HG02571 (cell line): ENCODE measurements at regions not wholly inside any gene's neighbourhood (a gene's known extent, or its start where the extent isn't known, plus 50 kb on each side); places are given as distances from the start of the nearest gene placed in this dataset.

Experiments used
- ATAC-seq: cut with Tn5 transposase; IDR thresholded peaks from one replicate; pipeline ENCODE4 v1.9.1; 2021; ENCODE audit warnings: mild to moderate bottlenecking, moderate library complexity; ENCODE audit not compliant: unreplicated experiment

DNA sequence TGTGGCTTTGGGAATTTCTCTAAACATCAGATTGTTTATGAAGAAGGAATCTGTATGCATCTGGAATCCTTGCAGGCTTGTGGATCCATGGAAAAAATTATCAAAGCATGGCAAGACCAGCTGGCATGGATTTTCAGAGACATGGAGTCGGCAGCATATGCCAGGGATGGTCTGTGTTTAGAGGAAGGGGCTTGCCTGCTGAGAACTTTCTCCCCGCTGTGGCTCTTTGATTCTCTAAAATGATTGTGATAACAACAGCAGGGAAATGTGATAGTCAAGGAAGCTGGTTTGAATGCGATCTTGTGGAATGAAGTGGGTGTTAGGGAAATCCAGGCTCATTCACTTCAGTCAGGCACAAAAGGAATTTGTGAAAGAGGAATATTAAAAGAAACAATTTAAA lies 245.7 kb upstream of the THRB start:
- ATAC-seq, result no peak

DNA sequence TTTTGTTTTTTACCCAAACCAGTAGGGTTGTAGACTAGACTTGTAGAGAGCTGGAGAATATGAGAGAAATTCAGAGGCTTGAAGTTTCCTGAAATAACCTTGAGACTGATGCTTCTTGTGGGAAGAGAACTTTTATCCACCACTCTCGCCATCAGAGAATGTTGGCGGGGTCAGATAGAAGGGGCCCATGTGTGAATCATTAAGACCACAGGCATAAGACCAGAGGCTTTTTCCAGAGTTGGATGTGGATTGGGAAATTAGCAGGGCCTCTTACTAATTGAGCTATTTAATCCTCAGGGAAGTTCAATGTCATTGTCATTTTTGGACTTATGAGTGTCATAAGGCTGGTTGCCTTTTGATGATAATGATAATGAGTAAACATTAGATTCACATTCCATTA lies 246.9 kb upstream of the THRB start:
- ATAC-seq, result no peak

DNA sequence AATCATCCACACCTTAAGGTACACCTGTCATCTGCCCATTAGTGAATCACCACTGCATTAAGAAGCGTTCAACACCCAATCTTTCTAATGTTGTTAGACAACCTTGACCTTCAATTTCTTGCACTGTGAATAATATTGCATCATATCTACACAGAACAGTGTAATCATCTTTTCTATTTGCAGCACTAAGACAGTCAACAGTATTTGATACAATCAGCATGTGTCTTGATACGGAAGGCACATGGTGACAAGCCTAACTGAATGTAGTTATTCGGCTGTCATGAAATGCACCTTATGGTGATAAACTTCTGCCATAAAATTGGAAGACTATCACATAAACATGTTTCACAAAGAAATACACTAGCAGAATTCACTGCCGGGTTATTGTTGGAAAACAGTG lies 253.9 kb upstream of the THRB start:
- no peak for ATAC-seq

DNA sequence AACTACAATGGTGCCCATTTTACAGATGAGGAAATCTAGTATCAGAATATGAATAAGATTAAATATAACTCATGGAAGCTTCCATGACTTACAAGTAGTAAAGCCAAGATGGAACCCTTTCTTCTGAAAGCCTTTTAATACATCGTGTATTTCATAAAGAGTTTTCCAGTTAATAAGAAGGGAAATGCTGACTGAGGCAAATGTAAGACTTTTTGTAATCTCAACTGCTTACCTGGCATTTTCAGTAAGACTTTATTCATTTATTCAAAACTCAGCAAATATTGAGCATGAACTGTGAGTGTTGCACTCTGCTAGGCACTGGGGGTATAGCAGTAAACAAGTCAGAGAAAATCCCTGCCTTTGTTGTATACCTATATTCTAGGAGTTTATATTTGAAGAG lies 256.4 kb upstream of the THRB start:
- no peak for ATAC-seq

DNA sequence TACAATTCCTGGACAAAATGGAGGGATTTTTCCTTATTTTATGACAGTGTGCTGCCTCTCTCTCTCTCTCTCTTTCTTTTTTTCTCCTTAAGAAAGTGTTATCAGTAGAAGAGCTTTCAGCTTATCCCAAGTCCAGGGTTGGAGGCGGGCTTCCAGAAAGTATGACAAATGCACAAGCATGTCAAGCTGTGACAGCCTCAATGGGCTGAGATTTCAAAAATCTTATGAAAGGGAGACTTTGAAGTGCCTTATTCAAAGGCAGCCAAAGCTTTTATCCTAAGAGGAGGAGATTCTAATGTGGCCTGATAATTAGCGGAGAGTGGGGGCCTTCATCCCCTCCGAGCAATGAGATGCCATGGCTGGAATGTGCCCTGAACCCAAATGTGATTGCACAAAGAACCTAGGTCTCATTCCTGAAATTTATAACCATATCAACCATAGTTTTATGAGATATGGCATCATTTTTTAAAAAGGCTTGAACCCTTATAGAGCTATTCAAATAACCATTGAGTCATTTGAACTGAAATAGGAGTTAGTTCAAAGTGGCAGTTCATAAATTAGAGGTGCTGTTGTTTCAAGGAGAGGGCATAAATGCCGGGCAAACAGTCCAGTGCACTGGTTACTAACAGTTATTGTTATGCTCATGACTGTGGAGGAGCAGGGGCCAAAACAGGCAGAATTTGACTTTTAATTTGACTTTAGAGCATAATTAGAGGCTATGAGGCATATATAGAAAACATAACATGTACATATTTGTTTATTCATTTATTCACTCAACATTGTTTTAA lies 261.6 kb upstream of the THRB start:
- ATAC-seq, result no peak

DNA sequence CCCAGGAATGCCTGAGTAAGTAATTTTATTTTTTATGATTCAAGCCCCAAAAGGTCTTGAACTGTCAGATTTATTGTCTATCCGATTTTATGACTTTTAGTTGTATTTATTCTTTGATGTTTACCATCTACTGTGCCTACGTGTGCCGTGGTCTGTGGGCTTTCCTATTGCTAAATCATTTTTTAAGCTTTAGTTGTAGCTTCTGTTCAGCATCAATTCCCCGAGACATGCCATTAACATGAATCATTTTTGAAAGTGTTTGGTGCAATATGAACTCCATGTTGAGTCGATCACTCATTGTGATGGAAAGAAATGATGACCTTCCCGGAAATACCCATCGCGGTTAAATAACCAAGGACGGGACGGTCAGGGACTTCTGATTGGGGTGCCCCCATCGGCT lies 268.7 kb upstream of the THRB start:
- no peak for ATAC-seq

DNA sequence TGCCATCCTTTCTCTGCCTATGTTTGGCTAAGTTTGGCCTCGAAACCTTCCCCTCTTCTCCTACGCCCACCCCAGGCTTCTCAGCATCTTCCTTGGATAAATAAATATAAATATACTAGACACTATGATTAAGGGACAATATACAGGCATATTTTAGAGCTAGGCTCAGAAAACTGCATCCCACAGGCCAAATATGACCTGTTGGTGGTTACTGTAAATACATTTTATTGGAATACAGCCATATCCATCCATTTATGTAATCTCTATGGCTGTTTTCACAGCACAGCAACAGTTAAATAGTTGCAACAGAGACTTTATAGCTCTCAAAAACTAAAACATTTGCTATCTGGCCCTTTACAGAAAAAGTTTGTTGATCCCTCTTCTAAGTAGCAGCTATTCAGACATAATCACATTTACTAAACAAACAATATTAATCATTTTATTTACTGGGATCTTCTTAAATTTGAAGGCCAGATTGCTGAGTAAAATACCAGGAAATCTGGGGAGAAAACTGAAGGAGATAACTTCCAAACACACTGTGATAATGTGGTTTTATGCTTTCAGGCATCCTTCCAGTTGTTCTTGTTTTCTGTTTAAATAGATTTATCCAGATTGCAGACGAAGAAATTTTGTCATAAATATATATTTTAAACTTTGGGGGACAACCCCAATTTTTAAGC lies 269.7 kb upstream of the THRB start:
- ATAC-seq, result no peak

DNA sequence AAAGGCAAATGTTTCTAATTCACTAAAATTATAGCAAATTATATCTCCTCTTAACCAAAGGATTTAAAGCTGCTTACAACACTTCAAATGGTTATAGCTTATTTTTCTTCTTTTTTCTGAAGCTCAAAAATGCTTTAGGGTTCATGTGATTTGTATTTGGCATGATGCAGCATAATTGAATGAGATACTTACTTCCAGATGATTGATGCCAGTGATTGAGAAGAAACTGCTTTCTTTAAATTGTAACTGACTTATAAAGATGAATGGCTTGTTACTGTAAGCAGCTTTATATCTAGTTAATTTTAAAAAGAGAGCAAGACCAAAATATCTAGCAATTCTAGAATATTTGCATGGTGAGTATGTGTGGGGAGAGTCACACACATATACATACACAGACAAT lies 270.7 kb upstream of the THRB start:
- ATAC-seq, result no peak

DNA sequence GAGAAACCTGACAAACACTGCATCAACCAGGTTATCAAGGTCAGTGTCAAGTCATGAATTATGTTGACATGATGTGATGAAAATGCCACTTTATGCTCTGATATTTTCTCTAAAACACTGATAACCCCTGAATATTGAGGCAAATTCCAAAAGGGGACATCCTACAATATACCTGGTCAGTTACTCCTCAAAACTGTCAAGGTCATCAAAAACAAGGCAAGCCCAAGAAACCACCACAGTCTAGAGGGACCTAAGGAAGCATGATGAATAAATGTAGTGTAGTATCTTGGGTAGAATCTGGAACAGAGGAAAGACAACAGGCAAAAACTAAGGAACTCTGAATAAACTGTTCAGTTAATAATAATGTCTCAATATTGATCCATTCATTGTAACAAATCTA lies 275.3 kb upstream of the THRB start:
- no peak for ATAC-seq

DNA sequence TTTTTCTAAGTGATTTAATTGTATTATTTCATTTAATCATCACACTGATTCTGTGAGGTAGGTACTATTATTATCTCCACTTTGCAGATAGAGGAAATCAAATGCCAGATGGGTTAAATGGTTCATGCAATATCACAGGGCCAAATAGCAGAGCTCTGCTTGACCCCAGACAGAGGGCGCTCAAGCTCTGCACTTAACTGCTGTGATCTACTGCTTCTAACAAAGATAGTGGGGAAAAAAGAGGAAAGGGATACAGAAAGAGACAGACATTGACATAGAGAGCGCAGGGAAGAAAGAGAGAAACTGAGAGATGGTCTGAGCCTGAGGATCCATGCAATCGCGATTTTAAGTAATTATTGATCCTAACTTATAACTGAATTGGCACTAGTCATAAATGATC lies 279.1 kb upstream of the THRB start:
- ATAC-seq, result no peak

DNA sequence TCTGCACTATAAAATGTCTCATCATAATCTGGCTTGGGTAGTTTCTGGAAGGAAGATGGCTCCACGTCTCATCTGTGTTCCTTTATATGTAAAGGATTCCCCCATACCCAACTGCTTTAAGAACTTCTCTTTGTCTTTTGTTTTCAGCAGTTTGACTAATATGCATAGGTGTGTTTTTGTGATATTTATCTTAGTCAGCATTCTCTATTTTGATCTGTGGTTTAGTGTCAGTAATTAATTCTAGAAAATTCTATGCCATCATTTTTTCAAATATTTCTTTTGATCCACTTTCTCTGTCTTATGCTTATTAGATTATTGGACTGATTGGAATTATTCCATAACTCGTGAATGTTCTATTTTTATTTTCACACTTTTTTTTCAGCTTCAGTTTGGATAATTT lies 286.3 kb upstream of the THRB start:
- no peak for ATAC-seq

DNA sequence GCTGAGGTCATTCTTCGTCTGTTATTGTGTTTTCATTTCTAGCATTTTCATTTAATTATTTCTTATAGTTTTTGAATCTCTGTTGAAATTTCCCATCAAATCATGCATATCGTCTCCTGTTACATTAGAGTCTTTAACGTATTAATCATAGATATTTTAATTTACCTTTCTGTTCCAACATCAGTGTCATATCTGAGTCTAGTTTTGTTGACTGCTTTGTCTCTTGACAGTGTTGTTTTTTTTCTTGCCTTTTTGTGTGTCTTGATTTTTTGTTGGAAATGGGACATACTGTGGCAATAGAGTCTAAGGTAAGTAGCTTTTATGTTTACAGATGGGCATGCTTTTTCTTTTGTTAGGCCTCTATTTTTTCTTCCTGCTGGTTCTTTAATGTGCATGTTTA lies 286.8 kb upstream of the THRB start:
- no peak for ATAC-seq

DNA sequence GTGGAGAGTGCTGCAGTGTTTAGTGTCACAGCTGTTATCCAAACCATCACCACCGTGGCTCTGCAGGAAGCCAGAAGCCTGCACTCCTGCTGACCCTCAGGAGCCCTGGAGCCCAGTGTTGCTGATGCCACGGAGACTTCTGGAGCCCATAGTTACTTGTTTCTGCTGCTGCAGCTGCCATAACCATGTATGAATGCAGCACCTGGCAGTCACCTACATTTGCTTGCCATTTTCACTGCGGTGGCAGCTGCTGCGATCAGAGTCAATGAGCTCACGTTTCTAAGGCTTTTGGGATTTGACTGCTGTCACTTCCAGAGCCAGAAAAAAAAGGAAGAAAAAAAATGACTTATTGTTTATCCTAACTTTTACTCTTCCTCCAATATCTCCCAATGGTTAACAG lies 299.2 kb upstream of the THRB start:
- no peak for ATAC-seq

DNA sequence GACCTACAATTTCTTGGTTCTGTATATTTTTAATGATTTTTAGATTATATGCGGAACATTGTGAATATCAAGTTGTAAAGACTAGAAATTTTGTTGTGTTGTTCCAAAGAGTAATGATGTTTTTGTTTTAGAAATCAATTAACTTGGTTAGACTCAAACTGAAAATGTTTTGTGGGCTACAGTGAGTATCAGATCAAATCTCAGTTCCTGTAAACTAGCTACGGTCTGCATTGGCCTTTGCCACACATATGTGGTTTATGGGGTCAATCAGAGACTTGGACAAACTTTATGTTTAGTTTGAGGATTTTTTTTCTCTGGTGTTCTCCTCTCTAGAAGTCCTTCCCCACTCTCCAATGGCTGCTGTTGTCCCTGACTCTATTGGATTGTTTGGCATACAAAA lies 308.0 kb upstream of the THRB start:
- ATAC-seq, result peak; percentile 91

DNA sequence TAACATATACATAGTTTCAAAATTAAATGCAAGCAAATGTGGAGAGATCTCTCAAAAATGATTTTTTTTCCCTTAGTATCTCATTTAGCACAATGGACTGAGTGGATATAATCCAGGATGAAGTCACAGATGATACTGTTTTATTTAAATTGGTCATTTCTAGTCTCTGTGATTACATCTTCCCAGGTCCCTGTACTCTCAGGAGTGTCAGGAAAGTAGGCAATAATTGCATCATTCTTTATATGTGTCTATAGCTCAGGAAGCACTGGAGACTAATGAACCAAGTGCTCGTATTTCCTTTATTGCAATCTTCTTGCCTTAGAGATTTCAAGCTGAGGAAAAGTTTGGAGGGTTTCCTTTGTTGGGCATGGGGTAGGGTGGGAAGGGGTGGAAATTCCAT lies 309.4 kb upstream of the THRB start:
- no peak for ATAC-seq

DNA sequence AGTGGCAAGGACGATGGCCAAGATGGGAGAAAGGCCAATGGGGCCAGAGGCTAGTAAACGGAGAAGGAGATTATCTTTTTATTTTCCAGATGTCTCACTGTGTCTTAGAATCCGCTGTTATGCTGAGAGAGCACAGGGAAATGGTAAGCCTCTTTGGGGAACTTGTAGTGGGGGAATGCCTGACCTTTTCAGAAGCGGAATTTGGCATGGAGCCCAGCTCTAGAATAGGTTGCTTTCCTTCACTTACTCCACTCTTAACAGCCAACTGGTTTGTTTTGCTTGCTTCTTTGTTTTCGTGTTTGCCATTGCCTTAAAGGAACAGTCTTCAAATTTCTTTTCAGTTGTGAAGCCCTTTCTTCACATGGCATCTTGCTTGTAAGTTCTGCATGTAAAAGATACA lies 316.2 kb upstream of the THRB start:
- no peak for ATAC-seq

DNA sequence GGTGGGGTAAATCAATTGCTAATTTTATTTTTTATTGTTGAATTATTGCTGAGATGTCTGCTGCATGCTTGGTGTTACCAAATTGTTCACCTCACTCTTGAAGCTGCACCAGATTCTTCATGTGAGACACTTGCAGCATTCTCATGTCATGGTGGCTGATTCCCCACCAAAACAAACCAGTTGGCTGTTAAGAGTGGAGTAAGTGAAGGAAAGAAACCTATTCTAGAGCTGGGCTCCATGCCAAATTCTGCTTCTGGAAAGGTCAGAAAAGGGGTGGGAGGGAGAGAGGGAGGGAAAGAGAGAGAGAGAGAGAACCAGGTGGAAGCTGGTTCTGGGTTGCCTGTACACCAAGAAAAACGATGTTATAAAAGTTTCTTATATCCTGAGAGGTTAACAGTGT lies 317.5 kb upstream of the THRB start:
- ATAC-seq, result no peak

DNA sequence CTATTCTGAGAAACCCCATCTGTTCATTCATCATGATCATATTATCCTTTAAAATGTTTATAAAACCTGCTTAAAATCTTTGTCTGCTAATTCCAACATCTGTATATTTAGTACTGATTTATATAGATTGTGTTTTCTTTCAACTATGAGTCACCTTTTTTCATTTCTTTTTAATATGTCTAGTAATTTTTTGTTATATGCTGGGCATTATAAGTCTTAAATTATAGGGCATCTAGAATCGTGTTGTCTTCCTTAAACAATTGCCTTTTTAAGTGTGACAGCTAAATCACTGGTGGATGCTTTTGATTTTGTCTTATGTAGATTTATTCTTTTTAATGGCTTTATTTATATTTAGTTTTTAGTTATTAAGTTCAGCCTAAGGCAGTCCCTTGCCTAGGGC lies 323.4 kb upstream of the THRB start:
- ATAC-seq, result no peak

DNA sequence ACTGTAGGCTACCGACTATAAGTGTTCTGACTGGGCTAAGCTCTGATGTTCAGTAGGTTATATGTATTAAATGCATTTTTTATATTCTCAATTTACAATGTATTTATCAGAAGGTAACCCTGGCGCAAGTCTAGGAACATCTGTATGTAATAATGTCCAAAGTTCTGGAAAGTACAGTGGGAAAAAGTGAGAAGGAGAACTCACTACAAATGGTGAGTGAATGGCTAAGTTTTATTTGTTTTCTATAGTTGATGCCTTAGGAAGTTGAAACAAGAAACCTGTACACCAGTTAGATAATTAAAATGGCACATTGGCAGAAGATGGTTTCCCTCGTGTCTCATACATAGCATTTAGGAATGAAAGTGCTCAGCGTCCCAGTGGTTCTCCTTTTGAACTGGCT lies 333.4 kb upstream of the THRB start:
- no peak for ATAC-seq

DNA sequence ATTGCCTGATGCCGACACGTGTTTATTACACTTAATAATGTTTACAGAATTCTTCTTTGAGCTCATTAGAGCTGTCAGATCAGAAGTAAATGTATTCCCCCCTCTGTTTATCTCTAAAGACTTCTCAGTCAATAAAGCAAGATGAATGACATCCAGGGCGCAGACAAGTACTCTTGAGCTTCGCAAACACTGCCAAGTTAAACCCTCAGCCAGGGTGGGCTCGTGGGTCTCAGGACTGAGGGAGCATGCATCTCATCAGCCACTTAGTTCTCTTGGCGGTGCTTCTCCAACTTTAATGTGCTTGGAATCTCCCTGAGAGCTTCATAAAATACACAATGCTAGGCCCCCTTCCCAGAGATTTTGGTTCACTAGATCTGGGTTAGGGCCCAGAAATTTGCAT lies 333.9 kb upstream of the THRB start:
- ATAC-seq, result no peak

DNA sequence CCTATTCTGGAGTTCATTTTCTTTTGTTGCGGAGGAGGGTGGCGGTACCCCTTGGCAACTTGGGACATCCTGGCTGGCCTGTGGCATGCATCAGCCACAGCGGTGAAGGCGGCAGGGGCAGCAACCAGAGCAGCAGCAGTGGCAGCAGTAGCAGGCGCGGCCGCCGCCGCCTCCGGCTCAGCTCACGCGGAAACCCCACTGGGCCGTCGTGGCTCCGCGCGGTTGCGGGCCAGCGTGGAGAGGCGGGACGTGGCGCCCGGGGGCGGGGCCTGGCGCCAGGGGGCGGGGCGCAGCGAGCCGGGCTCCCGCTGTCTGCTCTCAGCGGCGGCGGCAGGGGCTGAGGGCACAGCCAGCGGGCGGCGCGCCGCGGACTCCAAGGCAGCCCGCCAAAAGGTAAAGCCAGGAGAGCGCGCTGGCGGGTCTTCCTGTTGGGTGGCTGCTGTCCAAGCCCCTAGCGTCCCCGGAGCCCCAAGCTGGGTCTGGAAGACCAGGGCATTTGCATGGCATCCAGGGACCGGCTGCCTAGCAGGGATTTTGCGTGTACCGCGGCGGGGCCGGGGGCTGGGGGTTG lies 334.4 kb upstream of the THRB start:
- ATAC-seq, result no peak

DNA sequence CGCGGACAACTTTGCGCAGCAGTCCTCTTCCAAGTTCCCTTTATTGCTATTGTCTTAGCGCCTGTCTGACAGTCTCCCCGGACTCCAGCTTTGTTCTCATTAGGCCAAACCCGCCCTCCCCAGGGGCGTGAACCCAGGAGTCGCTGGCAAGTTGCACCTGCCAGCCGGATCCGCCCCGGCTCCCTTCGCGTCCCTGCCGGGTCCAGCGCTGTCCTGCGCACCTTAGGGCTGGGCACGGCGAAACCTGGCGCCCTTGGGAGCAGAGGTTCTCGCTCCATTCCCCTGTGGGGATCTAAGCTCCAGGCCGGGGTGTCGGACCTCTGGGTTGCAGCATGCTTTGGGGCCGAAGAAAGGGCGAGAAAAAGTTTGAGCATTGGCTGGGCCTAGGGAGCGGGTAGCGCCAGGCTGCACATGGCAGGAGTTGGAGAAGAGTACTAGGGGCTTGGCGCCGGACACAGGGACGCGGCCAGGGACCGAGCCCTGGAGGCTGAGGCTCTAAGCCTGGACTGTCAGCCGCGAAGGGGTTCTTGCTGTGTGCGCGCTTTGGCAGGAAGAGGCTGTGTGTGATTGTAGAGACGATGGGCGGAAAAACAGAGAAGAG lies 335.1 kb upstream of the THRB start:
- ATAC-seq, result no peak
